SK-N-SH treated with all-trans-retinoic acid at 6 μM for 48 hours (cell line): ENCODE measurements at regions not wholly inside any gene's neighbourhood (a gene's known extent, or its start where the extent isn't known, plus 50 kb on each side); places are given as distances from the start of the nearest gene placed in this dataset.

ENCODE experiments used
- ARNTL ChIP-seq: fragments of 450-650 bp; formaldehyde crosslinking; IDR thresholded peaks from 2 replicates; pipeline ENCODE4 v1.5.0; 2020; ENCODE audit warnings: low read depth, mild to moderate bottlenecking, moderate library complexity, borderline replicate concordance
- CSRNP3 ChIP-seq: fragments of 250-450 bp; sonication (Bioruptor Pico); IDR thresholded peaks from 2 replicates; pipeline ENCODE4 v1.5.1; 2021; ENCODE audit warnings: mild to moderate bottlenecking, moderate library complexity
- ESRRG ChIP-seq: fragments of 250-450 bp; sonication (Bioruptor Pico); IDR thresholded peaks from 2 replicates; pipeline ENCODE4 v1.6.1; 2021; ENCODE audit warnings: mild to moderate bottlenecking
- ISL1 ChIP-seq: fragments of 250-450 bp; sonication (Bioruptor Pico); IDR thresholded peaks from 2 replicates; pipeline ENCODE4 v2.1.2; 2022; ENCODE audit warnings: mild to moderate bottlenecking, moderate library complexity
- PATZ1 ChIP-seq: fragments of 250-450 bp; sonication (Bioruptor Pico); IDR thresholded peaks from 2 replicates; pipeline ENCODE4 v1.8.0; 2020; ENCODE audit warnings: mild to moderate bottlenecking, moderate library complexity, borderline replicate concordance
- PPARA ChIP-seq: fragments of 250-450 bp; sonication (Bioruptor Pico); IDR thresholded peaks from 2 replicates; pipeline ENCODE4 v1.5.0; 2020; ENCODE audit warnings: mild to moderate bottlenecking, borderline replicate concordance
- RARB ChIP-seq: fragments of 250-450 bp; sonication (Bioruptor Pico); IDR thresholded peaks from 2 replicates; pipeline ENCODE4 v1.8.0; 2021; ENCODE audit warnings: mild to moderate bottlenecking, moderate library complexity
- SNAI2 ChIP-seq: fragments of 250-450 bp; sonication (Bioruptor Pico); IDR thresholded peaks from 2 replicates; pipeline ENCODE4 v1.5.0; 2020; ENCODE audit warnings: mild to moderate bottlenecking, moderate library complexity
- TSHZ2 ChIP-seq: fragments of 250-450 bp; sonication (Bioruptor Pico); IDR thresholded peaks from 2 replicates; pipeline ENCODE4 v1.5.0; 2020; ENCODE audit warnings: mild to moderate bottlenecking, moderate library complexity
- ZC3H10 ChIP-seq: fragments of 250-450 bp; sonication (Bioruptor Pico); IDR thresholded peaks from 2 replicates; pipeline ENCODE4 v1.5.1; 2021; ENCODE audit warnings: mild to moderate bottlenecking, moderate library complexity
- ZNF565 ChIP-seq: fragments of 450-650 bp; formaldehyde crosslinking; conservative IDR thresholded peaks from 2 replicates; pipeline ENCODE4 v1.5.0; 2020; ENCODE audit warnings: low read depth, mild to moderate bottlenecking, moderate library complexity

- no peak for TF ChIP-seq TSHZ2 (CRISPR knock-in tag)
- no peak for TF ChIP-seq ESRRG (CRISPR knock-in tag)
- TF ChIP-seq PATZ1, result no peak
- no peak for TF ChIP-seq ARNTL (CRISPR knock-in tag)
- no peak for TF ChIP-seq ISL1 (CRISPR knock-in tag)
- TF ChIP-seq RARB (CRISPR knock-in tag), result no peak
- no peak for TF ChIP-seq PPARA (CRISPR knock-in tag)
- no peak for TF ChIP-seq CSRNP3 (CRISPR knock-in tag)
- no peak for TF ChIP-seq ZNF565 (CRISPR knock-in tag)
- no peak for TF ChIP-seq SNAI2
- TF ChIP-seq ZC3H10 (CRISPR knock-in tag), result no peak
Measured at GRCh38 chr6:133673056-133673455, 215.9 kb upstream of the TCF21 start.
